Psoas muscle (tissue), 7 donors: ENCODE measurements at regions not wholly inside any gene's neighbourhood (a gene's known extent, or its start where the extent isn't known, plus 50 kb on each side); places are given as distances from the start of the nearest gene placed in this dataset.

Experiments used
- ATAC-seq, 4 donors: fragments of 200-7000 bp; cut with Tn5 transposase; one replicate each; pipeline ENCODE4 v1.9.1; 2020; ENCODE audit warnings: moderate library complexity in 3 of 4, mild to moderate bottlenecking in 2 of 4
- DNase-seq, 2 donors: peaks; one replicate each; pipeline ENCODE4 v3.0.0-alpha.2; 2020
- H3K27ac ChIP-seq: fragments of 200-600 bp; one replicate; pipeline ENCODE4 v1.8.0; 2022
- H3K27me3 ChIP-seq, 3 donors: fragments of 200-600 bp in 1 of 3; one replicate each; pipeline versions ENCODE4 v1.6.1 to v1.8.0; 2013 to 2022; ENCODE audit warnings: low read length in 2 of 3, mild to moderate bottlenecking in 2 of 3, moderate library complexity in 1 of 3; ENCODE audit not compliant: insufficient read depth in 3 of 3
- H3K36me3 ChIP-seq, 2 donors: fragments of 200-600 bp in 1 of 2; one replicate each; pipeline versions ENCODE4 v1.6.1 to v1.8.0; 2013 to 2022; ENCODE audit warnings: low read depth in 1 of 2, mild to moderate bottlenecking in 1 of 2, moderate library complexity in 1 of 2; ENCODE audit not compliant: insufficient read depth in 1 of 2
- H3K4me1 ChIP-seq: fragments of 200-600 bp; one replicate; pipeline ENCODE4 v1.8.0; 2022
- H3K4me3 ChIP-seq: fragments of 200-600 bp; one replicate; pipeline ENCODE4 v1.8.0; 2022; ENCODE audit warnings: mild to moderate bottlenecking
- H3K9me3 ChIP-seq: fragments of 200-600 bp; one replicate; pipeline ENCODE4 v1.8.0; 2022
- WGBS, 3 donors: extraction: QIAGEN DNeasy Blood & Tissue Kit; methylation state at CpG; one replicate each; pipeline versions ENCODE4 v1.1.6 to v1.1.7; 2013; 5-methylcytosine and 5-hydroxymethylcytosine counted together
- intact Hi-C, 2 donors: fragments of 100-400 bp; cut with DNase I; formaldehyde crosslinking; loops; one replicate each; pipeline versions ENCODE4 v1.11.0 to v1.14.2; 2022
- TF ChIP-seq, protein P1 (sequence below): fragments of 200-600 bp; IDR thresholded peaks from one replicate; pipeline ENCODE4 v1.8.0; 2022; ENCODE audit warnings: antibody characterized with exemption
- donor health status: healthy with polysubstance abuse.
- donor health status: DM: no; HTN: no; CAD: no; lungs with moderate emphysema.
- donor health status: Bipolar disorder and iron deficiency.
- donor health status: healthy.
- donor health status: DM: yes; HTN: yes; CAD: no.
- donor health status: DM: no; HTN: no; CAD: no.
- donor health status: DM: yes; HTN: yes; CAD: no.

DNA sequence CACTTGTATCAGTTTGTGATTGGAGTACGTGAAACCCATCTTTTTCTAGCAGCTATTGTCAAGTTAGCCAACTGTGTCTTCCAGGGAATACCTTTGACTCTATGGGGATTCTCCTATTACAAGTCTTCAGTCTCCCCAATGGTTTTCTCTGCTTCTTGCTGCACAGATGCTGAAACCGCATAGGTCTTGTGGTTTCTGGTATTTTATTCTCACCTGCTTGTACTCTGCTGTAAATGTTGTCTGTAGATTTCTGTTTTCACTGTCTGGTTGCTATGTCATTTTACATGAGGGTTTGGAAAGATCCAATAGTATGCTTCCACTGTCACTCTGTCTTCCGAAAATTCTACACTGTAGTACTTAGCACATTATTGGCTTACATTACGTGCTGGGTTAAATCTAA is 1196.9 kb upstream of the C9orf72 start:
- no peak overlapping the region for H3K4me3 ChIP-seq
- DNase-seq = no peak
- H3K36me3 ChIP-seq = no peaks in the 10 kb centered on the region
- TF ChIP-seq, protein P1, sequence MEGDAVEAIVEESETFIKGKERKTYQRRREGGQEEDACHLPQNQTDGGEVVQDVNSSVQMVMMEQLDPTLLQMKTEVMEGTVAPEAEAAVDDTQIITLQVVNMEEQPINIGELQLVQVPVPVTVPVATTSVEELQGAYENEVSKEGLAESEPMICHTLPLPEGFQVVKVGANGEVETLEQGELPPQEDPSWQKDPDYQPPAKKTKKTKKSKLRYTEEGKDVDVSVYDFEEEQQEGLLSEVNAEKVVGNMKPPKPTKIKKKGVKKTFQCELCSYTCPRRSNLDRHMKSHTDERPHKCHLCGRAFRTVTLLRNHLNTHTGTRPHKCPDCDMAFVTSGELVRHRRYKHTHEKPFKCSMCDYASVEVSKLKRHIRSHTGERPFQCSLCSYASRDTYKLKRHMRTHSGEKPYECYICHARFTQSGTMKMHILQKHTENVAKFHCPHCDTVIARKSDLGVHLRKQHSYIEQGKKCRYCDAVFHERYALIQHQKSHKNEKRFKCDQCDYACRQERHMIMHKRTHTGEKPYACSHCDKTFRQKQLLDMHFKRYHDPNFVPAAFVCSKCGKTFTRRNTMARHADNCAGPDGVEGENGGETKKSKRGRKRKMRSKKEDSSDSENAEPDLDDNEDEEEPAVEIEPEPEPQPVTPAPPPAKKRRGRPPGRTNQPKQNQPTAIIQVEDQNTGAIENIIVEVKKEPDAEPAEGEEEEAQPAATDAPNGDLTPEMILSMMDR = no peak
- WGBS, 3 donors = 77 to 87% (median 82%) methylated on average over 4 of the region's 4 CpGs
- intact Hi-C loops = no loop called here
- no peaks in the 10 kb centered on the region for H3K27me3 ChIP-seq
- no peak overlapping the region for H3K27ac ChIP-seq
- no peaks in the 10 kb centered on the region for H3K9me3 ChIP-seq
- no peak for ATAC-seq
- no peaks in the 10 kb centered on the region for H3K4me1 ChIP-seq

DNA sequence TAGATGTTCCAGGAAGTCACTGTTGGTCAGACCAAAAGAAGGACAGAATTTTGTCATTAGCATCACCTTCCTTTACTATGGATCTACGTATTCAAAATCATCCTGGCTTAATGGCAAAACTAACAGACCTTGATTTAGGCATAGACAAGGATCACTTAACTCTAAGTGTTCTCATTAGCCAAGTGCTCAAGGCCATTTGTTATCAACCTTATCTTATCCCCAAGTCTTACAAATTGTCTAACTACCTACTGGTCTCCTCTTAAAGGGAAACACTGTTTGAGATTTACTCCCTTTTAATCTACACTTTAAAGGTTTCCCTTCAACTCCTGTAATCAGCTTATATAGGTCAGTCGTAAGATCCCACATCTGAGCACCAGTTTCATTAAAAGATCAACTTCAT is 1197.5 kb upstream of the C9orf72 start:
- no peak for ATAC-seq
- Histone ChIP-seq H3K4me1 (no peaks in the 10 kb centered on the region), H3K36me3 (no peaks in the 10 kb centered on the region), H3K9me3 (no peaks in the 10 kb centered on the region), H3K27me3 (no peaks in the 10 kb centered on the region), H3K27ac (no peak overlapping the region), H3K4me3 (no peak overlapping the region)
- intact Hi-C loops = no loop called here
- DNase-seq = no peak
- TF ChIP-seq, protein P1 = no peak
- 71 to 79% (median 72%) methylated on average over 2 of the region's 2 CpGs for WGBS, 3 donors

DNA sequence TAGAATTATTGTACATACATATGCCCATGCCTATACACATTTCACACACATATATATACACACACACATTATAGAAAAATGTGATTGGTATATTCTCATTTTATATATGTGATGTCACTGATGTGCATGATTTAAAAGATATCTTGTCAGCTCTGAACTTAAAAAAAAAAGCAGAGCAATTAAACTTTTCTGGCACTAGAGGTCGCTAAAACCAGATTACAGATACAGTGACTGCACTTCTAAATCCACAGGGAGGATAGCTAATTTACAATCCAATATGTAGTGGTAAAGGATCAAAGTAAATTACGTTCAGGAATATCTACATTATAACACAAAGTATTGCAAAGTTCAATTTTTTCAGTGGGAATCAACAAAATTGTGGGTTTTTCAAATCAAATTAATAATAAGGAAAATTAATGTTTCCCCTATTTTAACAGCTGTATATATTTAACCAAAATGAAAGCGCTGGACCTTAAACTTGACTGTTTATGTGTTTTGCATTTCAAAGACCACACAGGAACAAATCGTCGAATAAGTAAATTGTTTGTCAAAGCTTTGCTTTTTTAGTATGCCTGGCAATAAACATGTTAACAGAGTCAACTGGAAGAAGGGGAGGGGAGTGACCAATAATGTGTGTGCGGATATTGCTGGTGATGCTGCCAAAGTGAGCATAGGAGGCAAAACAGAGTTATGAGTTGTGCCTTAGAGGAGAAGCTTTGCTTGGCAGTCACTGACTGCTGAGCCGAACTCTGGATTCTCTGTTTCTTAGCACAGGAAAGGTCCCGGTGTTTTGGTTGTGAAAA is 1201.4 kb upstream of the C9orf72 start:
- ATAC-seq = no peak
- Histone ChIP-seq H3K4me3 (no peak overlapping the region), H3K27me3 (no peaks in the 10 kb centered on the region), H3K36me3 (no peaks in the 10 kb centered on the region), H3K27ac (no peak overlapping the region), H3K9me3 (no peaks in the 10 kb centered on the region), H3K4me1 (no peaks in the 10 kb centered on the region)
- DNase-seq = no peak
- intact Hi-C loops = no loop called here
- WGBS, 3 donors = 30 to 39% (median 37%) methylated on average over 8 of the region's 8 CpGs
- TF ChIP-seq, protein P1 = no peak

DNA sequence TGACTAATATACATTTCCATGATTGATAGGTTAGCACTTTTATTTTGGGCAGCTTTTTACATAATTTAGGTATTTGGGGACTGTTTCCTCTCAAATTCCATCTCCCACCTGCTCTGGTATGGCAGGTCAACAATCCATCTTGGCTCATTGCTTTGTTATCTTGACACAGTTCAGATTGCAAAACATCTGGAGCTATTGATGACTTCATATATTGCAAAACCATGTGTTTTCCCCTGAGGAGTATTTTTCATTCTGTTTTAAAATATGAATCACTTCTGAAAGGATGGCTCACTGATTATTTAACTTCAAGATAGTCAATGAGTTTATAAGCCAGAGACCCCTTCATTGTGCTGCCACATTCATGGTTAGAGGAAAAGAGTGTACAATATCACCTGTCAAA is 1206.0 kb upstream of the C9orf72 start:
- intact Hi-C loops = no loop called here

More for the DNA sequence above, 1206.0 kb upstream of the C9orf72 start:
- Histone ChIP-seq H3K27me3 (no peaks in the 10 kb centered on the region), H3K27ac (no peak overlapping the region), H3K36me3 (no peaks in the 10 kb centered on the region), H3K9me3 (no peaks in the 10 kb centered on the region), H3K4me1 (no peaks in the 10 kb centered on the region), H3K4me3 (no peak overlapping the region)
- ATAC-seq (no peak), DNase-seq (no peak)
- TF ChIP-seq, protein P1 = no peak
